ENCODE measurements at regions not wholly inside any gene's neighbourhood (a gene's known extent, or its start where the extent isn't known, plus 50 kb on each side); places are given as distances from the start of the nearest gene placed in this dataset.

- H3K4me1 ChIP-seq (ENCODE audit: control insufficient read depth, insufficient read depth, low read length) = peaks cover 22% of the 10 kb centered on the region
- H3K9ac ChIP-seq (ENCODE audit: low read length) = no peak overlapping the region
- DNase-seq (ENCODE audit: low read depth) = no peak
- H3K27me3 ChIP-seq (replicated peaks; ENCODE audit: control insufficient read depth, insufficient read depth, low read length) = no peaks in the 10 kb centered on the region
- H3K9me3 ChIP-seq (ENCODE audit: control insufficient read depth, low read length) = no peaks in the 10 kb centered on the region
- H3K4me3 ChIP-seq (ENCODE audit: low read length) = no peak overlapping the region
- no peaks in the 10 kb centered on the region for H3K36me3 ChIP-seq (ENCODE audit: control insufficient read depth, insufficient read depth, low read length, severe bottlenecking)
Observed at GRCh38 chr9:3773362-3774060, 247.7 kb upstream of the RFX3 start.

GRCh38 chr9:3769646-3770045 lies 243.8 kb upstream of the RFX3 start:
- Histone ChIP-seq H3K27me3 (replicated peaks; ENCODE audit: control insufficient read depth, insufficient read depth, low read length) (no peaks in the 10 kb centered on the region), H3K4me3 (ENCODE audit: low read length) (peak overlapping the region; percentile 23), H3K36me3 (ENCODE audit: control insufficient read depth, insufficient read depth, low read length, severe bottlenecking) (no peaks in the 10 kb centered on the region), H3K4me1 (ENCODE audit: control insufficient read depth, insufficient read depth, low read length) (peaks cover 25% of the 10 kb centered on the region), H3K9ac (ENCODE audit: low read length) (peak overlapping the region; percentile 56), H3K9me3 (ENCODE audit: control insufficient read depth, low read length) (no peaks in the 10 kb centered on the region)
- no peak for DNase-seq (ENCODE audit: low read depth)

- Histone ChIP-seq H3K9ac (ENCODE audit: low read length) (peak overlapping the region; percentile 61), H3K27me3 (replicated peaks; ENCODE audit: control insufficient read depth, insufficient read depth, low read length) (no peaks in the 10 kb centered on the region), H3K36me3 (ENCODE audit: control insufficient read depth, insufficient read depth, low read length, severe bottlenecking) (no peaks in the 10 kb centered on the region), H3K4me1 (ENCODE audit: control insufficient read depth, insufficient read depth, low read length) (peaks cover 25% of the 10 kb centered on the region), H3K4me3 (ENCODE audit: low read length) (peak overlapping the region; percentile 49), H3K9me3 (ENCODE audit: control insufficient read depth, low read length) (no peaks in the 10 kb centered on the region)
- DNase-seq (ENCODE audit: low read depth) = peak; percentile 56
Observed at GRCh38 chr9:3768712-3769457, 243.1 kb upstream of the RFX3 start.

DNA sequence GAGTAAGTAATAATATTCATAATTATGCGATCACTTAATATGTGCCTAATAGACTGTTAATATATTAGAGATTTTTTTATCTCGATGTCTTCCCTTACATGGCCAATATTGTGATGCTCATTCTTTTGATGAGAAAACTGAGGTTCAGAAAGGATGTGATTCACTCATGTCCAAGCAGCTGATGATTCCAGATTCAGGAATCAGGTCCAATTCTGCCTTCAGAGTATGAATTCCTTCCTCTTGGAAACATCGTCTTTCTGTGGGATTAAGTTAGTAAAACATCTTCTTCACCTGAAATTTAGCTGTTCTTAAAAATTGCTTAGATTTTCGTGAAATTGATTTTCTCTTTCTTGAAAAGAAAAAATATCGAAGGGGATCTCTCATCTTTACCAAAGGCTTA lies 242.5 kb upstream of the RFX3 start:
- Histone ChIP-seq H3K4me3 (ENCODE audit: low read length) (peak overlapping the region; percentile 49), H3K36me3 (ENCODE audit: control insufficient read depth, insufficient read depth, low read length, severe bottlenecking) (no peaks in the 10 kb centered on the region)
- no peak for DNase-seq (ENCODE audit: low read depth)

DNA sequence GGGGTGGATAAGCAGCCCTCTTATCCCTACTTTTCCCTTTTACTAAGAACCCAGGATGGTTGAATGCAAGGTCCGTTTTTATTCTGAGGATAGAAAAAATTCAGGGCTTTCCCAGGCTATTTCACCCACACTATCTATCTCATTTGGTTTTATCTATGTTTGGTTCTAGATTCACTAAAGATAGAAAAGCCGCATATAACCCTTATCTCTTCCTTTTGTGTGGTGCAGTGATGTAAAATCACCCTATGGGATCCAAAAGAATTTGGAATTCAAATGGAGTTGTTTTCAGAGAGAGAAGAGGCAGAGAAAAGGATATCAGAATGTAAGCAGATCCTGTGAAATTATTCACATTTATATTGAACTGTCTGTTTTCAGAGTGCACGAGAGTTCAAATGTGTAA lies 236.3 kb upstream of the RFX3 start:
- Histone ChIP-seq H3K4me3 (ENCODE audit: low read length) (no peak overlapping the region), H3K9ac (ENCODE audit: low read length) (no peak overlapping the region), H3K4me1 (ENCODE audit: control insufficient read depth, insufficient read depth, low read length) (no peaks in the 10 kb centered on the region), H3K27me3 (replicated peaks; ENCODE audit: control insufficient read depth, insufficient read depth, low read length) (no peaks in the 10 kb centered on the region), H3K36me3 (ENCODE audit: control insufficient read depth, insufficient read depth, low read length, severe bottlenecking) (no peaks in the 10 kb centered on the region), H3K9me3 (ENCODE audit: control insufficient read depth, low read length) (no peaks in the 10 kb centered on the region)
- no peak for DNase-seq (ENCODE audit: low read depth)

More for the DNA sequence above, 242.5 kb upstream of the RFX3 start:
- Histone ChIP-seq H3K9me3 (ENCODE audit: control insufficient read depth, low read length) (no peaks in the 10 kb centered on the region), H3K9ac (ENCODE audit: low read length) (peak overlapping the region; percentile 61), H3K4me1 (ENCODE audit: control insufficient read depth, insufficient read depth, low read length) (peaks cover 25% of the 10 kb centered on the region), H3K27me3 (replicated peaks; ENCODE audit: control insufficient read depth, insufficient read depth, low read length) (no peaks in the 10 kb centered on the region)

DNA sequence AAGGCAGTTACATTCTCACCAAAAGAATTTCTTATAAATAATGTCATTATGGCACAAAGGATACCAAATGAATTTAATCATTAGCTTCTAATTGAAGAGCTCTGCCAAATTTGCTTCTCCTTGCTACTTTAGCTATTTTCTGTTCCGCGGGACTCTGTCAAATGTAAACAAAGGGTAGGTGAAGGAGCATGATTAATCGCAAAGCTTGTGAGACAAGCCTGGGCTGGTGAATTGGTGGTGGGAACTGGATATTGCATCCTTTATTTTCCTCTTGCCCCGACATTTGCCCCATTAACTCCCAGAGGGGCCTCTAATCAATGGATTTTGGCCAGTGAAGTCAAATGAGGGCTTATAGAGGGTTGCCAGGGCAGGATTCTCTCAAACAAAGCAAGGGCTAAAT lies 234.2 kb upstream of the RFX3 start:
- DNase-seq (ENCODE audit: low read depth) = no peak
- H3K9me3 ChIP-seq (ENCODE audit: control insufficient read depth, low read length) = no peaks in the 10 kb centered on the region

GRCh38 chr9:3758816-3759576 lies 233.2 kb upstream of the RFX3 start:
- H3K4me1 ChIP-seq (ENCODE audit: control insufficient read depth, insufficient read depth, low read length) = no peaks in the 10 kb centered on the region
- no peak overlapping the region for H3K4me3 ChIP-seq (ENCODE audit: low read length)
- no peaks in the 10 kb centered on the region for H3K36me3 ChIP-seq (ENCODE audit: control insufficient read depth, insufficient read depth, low read length, severe bottlenecking)
- peak; percentile 37 for DNase-seq (ENCODE audit: low read depth)
- H3K27me3 ChIP-seq (replicated peaks; ENCODE audit: control insufficient read depth, insufficient read depth, low read length) = no peaks in the 10 kb centered on the region
- no peak overlapping the region for H3K9ac ChIP-seq (ENCODE audit: low read length)
- H3K9me3 ChIP-seq (ENCODE audit: control insufficient read depth, low read length) = no peaks in the 10 kb centered on the region

More for the DNA sequence above, 234.2 kb upstream of the RFX3 start:
- Histone ChIP-seq H3K36me3 (ENCODE audit: control insufficient read depth, insufficient read depth, low read length, severe bottlenecking) (no peaks in the 10 kb centered on the region), H3K4me3 (ENCODE audit: low read length) (no peak overlapping the region), H3K4me1 (ENCODE audit: control insufficient read depth, insufficient read depth, low read length) (no peaks in the 10 kb centered on the region), H3K27me3 (replicated peaks; ENCODE audit: control insufficient read depth, insufficient read depth, low read length) (no peaks in the 10 kb centered on the region), H3K9ac (ENCODE audit: low read length) (no peak overlapping the region)

GRCh38 chr9:3756071-3756470 lies 230.3 kb upstream of the RFX3 start:
- H3K4me1 ChIP-seq (ENCODE audit: control insufficient read depth, insufficient read depth, low read length) = peaks cover 15% of the 10 kb centered on the region
- no peak overlapping the region for H3K9ac ChIP-seq (ENCODE audit: low read length)
- H3K27me3 ChIP-seq (replicated peaks; ENCODE audit: control insufficient read depth, insufficient read depth, low read length) = no peaks in the 10 kb centered on the region
- no peak overlapping the region for H3K4me3 ChIP-seq (ENCODE audit: low read length)
- no peaks in the 10 kb centered on the region for H3K36me3 ChIP-seq (ENCODE audit: control insufficient read depth, insufficient read depth, low read length, severe bottlenecking)
- H3K9me3 ChIP-seq (ENCODE audit: control insufficient read depth, low read length) = no peaks in the 10 kb centered on the region
- DNase-seq (ENCODE audit: low read depth) = no peak

- Histone ChIP-seq H3K36me3 (ENCODE audit: control insufficient read depth, insufficient read depth, low read length, severe bottlenecking) (no peaks in the 10 kb centered on the region), H3K9ac (ENCODE audit: low read length) (peak overlapping the region; percentile 76), H3K4me3 (ENCODE audit: low read length) (no peak overlapping the region), H3K4me1 (ENCODE audit: control insufficient read depth, insufficient read depth, low read length) (peaks cover 30% of the 10 kb centered on the region), H3K27me3 (replicated peaks; ENCODE audit: control insufficient read depth, insufficient read depth, low read length) (no peaks in the 10 kb centered on the region), H3K9me3 (ENCODE audit: control insufficient read depth, low read length) (no peaks in the 10 kb centered on the region)
- peak; percentile 69 for DNase-seq (ENCODE audit: low read depth)
Observed at GRCh38 chr9:3751125-3751758, 225.4 kb upstream of the RFX3 start.

DNA sequence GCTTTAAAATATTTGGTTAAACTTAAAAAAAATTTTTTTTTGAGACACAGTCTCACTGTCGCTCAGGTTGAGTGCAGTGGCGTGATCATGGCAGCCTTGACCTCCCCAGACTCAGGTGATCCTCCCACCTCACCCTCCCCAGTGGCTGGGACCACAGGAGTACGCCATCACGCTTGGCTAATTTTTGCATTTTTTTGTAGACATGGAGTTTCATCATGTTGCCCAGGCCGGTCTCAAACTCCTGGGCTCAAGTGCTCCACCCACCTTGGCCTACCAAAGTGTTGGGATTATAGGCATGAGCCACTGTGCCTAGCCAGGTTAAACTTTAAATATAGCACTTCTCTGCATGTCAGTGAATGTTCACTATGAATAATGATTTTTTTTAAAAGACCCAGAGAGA lies 224.5 kb upstream of the RFX3 start:
- peaks cover 36% of the 10 kb centered on the region for H3K4me1 ChIP-seq (ENCODE audit: control insufficient read depth, insufficient read depth, low read length)
- DNase-seq (ENCODE audit: low read depth) = no peak

More for the DNA sequence above, 224.5 kb upstream of the RFX3 start:
- no peaks in the 10 kb centered on the region for H3K36me3 ChIP-seq (ENCODE audit: control insufficient read depth, insufficient read depth, low read length, severe bottlenecking)
- no peaks in the 10 kb centered on the region for H3K27me3 ChIP-seq (replicated peaks; ENCODE audit: control insufficient read depth, insufficient read depth, low read length)
- no peak overlapping the region for H3K4me3 ChIP-seq (ENCODE audit: low read length)
- no peaks in the 10 kb centered on the region for H3K9me3 ChIP-seq (ENCODE audit: control insufficient read depth, low read length)
- peak overlapping the region; percentile 71 for H3K9ac ChIP-seq (ENCODE audit: low read length)
